AG10803 (cell line): ENCODE measurements at regions not wholly inside any gene's neighbourhood (a gene's known extent, or its start where the extent isn't known, plus 50 kb on each side); places are given as distances from the start of the nearest gene placed in this dataset.

ENCODE experiments used
- DNase-seq: peaks from one replicate; pipeline ENCODE4 v3.0.0; 2010; ENCODE audit warnings: low read depth
- H3K4me3 ChIP-seq: 2 replicates; pipeline ENCODE4 v1.5.1; 2011; ENCODE audit warnings: mild to moderate bottlenecking, low read length, control low read depth
- TF ChIP-seq, protein P1 (sequence below): conservative IDR thresholded peaks from 2 replicates; pipeline ENCODE4 v1.5.1; 2011; ENCODE audit warnings: mild to moderate bottlenecking, low read length, control low read depth, inconsistent platforms

DNA sequence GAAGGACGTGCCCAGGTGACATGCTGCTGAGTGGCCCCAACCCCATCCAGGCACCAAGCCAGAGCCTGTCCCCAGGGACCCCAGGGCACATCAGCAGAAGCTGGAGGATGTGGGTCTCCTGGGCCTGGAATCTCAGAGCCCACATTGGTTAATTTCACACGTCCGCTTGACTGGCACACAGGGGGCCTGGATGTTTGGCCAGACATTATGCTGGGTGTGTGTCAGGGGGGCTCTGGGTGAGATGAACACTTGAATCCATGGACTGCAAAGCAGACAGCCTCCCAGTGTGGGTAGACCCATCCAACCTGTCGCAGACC is 79.1 kb upstream of the RET start:
- DNase-seq, result no peak
- H3K4me3 ChIP-seq, result no peak overlapping the region
- TF ChIP-seq, protein P1, sequence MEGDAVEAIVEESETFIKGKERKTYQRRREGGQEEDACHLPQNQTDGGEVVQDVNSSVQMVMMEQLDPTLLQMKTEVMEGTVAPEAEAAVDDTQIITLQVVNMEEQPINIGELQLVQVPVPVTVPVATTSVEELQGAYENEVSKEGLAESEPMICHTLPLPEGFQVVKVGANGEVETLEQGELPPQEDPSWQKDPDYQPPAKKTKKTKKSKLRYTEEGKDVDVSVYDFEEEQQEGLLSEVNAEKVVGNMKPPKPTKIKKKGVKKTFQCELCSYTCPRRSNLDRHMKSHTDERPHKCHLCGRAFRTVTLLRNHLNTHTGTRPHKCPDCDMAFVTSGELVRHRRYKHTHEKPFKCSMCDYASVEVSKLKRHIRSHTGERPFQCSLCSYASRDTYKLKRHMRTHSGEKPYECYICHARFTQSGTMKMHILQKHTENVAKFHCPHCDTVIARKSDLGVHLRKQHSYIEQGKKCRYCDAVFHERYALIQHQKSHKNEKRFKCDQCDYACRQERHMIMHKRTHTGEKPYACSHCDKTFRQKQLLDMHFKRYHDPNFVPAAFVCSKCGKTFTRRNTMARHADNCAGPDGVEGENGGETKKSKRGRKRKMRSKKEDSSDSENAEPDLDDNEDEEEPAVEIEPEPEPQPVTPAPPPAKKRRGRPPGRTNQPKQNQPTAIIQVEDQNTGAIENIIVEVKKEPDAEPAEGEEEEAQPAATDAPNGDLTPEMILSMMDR, result no peak

DNA sequence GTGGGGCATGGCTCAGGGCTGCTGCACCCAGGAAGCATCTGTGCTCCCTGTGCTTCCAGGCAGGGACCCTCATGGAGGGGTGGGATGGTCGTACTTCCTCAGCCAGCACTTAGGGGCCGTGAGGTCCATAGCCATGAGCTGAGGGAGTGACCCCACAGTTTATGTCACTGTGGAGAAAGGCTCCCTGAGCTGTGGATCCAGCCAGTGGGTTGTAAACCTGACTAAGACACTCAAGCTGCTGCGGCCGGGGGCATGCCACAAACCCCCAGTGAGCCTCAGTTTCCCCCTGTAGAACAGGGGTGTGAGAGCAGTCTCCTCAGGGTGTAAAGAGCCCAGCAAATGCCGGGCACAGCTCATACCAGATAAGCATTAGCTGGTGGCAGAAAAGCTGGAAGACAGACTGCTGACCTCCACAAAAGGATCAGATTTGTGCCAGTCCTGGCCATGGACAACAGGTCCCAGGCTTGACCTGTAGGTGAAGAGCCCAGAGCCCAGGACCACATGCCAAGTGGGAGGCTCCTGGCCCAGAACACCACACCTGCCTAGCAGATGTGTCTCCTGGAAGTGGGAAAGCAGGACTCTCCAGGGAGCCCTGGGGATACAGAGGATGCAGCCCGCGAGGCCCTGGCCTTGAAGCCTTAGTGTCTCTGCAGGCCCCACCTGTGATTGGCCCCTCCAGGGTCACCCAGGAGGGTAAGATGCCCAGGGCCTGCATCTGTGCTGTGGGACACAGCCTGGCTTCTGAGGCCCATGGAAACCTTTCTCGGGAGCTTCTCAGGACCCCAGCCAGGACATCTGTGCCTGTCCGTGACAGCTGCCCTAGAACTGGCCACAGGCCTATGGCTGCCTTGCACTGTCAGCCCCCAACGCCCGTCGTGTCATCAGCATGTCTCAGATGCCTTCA is 78.1 kb upstream of the RET start:
- H3K4me3 ChIP-seq, result no peak overlapping the region
- TF ChIP-seq, protein P1, result no peak
- no peak for DNase-seq

DNA sequence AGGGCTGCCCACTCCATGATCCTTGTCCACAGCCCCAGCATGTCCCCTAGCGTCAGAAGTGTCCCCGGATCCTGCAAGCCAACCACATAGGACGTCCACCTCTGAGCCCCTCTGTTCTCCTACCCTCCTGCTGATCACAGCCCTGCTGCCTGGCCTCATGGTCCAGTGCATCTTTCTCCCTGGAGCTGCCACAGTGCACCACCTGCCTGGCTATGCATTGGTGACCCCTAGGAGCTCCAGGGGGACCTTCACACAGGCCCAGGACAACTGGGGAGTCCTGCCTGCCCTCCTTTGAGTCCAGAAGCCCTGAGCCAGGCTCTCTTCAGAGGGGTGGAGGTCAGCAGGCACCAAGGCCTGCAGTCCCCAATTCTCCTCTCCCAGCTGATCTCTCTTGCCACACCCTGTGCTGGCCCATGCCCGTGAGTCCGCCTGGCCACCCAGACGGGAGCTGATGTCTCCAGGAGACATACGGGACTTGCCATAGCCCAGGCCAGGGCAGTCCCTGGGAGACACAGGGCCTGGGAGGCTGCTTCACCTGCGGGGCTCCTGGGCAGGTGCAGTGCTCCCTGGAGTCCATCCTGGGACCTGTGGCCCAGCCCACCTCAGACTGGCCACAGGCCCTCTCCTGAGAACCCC is 77.4 kb upstream of the RET start:
- no peak for DNase-seq
- H3K4me3 ChIP-seq, result no peak overlapping the region
- TF ChIP-seq, protein P1, result no peak

DNA sequence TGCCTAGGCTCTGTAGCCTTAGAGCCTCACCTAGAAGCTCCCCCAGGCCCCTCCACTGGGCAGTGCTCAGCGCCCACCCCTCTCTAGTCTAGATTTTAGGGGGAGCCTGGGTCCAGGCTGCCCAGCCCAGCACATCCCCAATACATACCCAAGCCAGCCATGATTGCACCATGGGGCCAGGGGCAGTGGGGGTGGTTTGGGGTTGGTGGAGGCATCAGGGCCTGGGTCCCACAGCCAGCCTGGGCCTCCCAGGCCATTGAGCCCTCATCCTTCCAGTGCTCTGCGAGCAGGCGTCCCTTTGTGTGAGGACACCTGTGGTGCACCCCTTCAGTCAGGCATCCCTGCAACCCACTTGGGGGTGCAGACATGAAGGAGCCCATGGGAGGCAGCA is 76.9 kb upstream of the RET start:
- TF ChIP-seq, protein P1, result no peak
- H3K4me3 ChIP-seq, result no peak overlapping the region
- DNase-seq, result no peak

DNA sequence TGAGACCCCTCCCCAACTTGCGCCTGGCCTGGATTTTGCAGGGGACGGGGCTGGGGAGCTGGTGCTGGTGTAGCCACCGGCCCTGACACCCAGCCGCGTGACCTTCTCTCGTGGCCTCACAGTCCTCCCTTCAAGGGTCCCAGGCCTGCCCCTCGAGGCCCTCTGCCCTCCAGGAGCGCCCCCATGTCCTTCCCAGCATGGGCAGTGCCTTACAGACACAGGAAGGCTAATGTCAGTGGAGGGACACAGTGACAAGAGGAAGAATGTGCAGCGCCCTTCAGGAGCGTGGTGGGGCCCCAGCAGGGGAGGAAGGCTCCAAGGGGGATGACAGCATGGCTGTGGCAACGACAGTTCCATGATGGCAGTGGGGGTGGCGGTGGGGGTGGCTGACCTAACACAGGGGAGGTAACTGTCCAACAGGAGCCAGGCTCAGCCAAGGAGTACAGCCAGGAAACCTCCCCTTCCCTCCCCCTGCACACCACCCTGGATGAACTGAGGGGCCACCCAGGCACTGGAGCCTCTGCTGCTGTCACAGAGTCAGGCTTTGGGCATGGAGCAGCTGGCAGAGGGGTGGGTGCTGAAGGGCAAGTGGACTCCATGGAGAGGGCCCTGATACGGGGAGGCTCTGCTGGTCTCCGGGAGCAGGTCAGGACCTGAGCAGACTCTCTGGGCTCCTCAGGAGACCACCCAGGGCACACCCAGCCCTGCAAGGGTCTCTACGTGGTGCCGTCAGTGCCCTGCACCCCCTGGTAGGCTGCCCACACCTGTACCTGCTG is 76.0 kb upstream of the RET start:
- TF ChIP-seq, protein P1, result no peak
- DNase-seq, result no peak
- no peak overlapping the region for H3K4me3 ChIP-seq

DNA sequence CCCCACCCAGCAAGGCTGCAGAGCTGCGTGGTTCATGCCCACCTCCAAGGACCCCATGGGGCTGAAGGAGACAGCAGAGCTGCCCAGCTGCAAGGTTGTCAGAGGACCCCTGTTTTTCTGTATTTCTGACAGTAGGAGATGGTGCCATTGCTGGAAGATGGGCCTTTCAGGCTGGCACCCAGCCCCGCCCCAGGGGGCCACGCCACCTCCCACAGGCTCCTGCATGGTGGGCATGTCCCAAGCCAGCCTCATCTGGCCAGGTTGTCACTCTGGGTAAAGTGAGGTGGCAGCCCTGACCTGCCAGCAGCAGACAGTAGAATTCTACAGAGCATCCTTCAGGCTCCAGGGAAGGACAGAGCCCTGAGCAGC is 75.5 kb upstream of the RET start:
- no peak for DNase-seq

More for the DNA sequence above, 75.5 kb upstream of the RET start:
- TF ChIP-seq, protein P1, result no peak
- no peak overlapping the region for H3K4me3 ChIP-seq
